ENCODE measurements at regions not wholly inside any gene's neighbourhood (a gene's known extent, or its start where the extent isn't known, plus 50 kb on each side); places are given as distances from the start of the nearest gene placed in this dataset.

- POLR2A ChIA-PET = no interaction called here
- CTCF ChIA-PET (ENCODE audit: low intra/inter-chr PET ratio) = no interaction called here
- TF ChIP-seq ZNF79 (CRISPR knock-in tag; IDR thresholded peaks at IDR 0.05; ENCODE audit: low read depth) (no peak), TEAD4 (IDR thresholded peaks at IDR 0.05; ENCODE audit: low read length) (no peak), TEAD4 (CRISPR knock-in tag; IDR thresholded peaks at IDR 0.05; ENCODE audit: borderline replicate concordance) (no peak), MYBL2 (IDR thresholded peaks at IDR 0.05; ENCODE audit: low read depth) (no peak), MYBL2 (CRISPR knock-in tag; IDR thresholded peaks at IDR 0.05; ENCODE audit: borderline replicate concordance) (no peak), IFI16 (CRISPR knock-in tag; IDR thresholded peaks at IDR 0.05) (no peak), MYC (IDR thresholded peaks at IDR 0.05; ENCODE audit: low read depth, low read length) (no peak), MYC (CRISPR knock-in tag; IDR thresholded peaks at IDR 0.05; ENCODE audit: borderline replicate concordance, low read depth) (no peak), ZNF408 (CRISPR knock-in tag; IDR thresholded peaks at IDR 0.05; ENCODE audit: low read depth) (no peak), TRIM25 (IDR thresholded peaks at IDR 0.05; ENCODE audit: borderline replicate concordance) (no peak), TAF9B (IDR thresholded peaks at IDR 0.05; ENCODE audit: partially characterized antibody) (no peak), ARNT (IDR thresholded peaks at IDR 0.05) (no peak), STAT5A (IDR thresholded peaks at IDR 0.05; ENCODE audit: borderline replicate concordance, low read length) (no peak), PHB (CRISPR knock-in tag; IDR thresholded peaks at IDR 0.05) (no peak), CSDE1 (IDR thresholded peaks at IDR 0.05) (no peak)
- TF ChIP-seq, protein P1, sequence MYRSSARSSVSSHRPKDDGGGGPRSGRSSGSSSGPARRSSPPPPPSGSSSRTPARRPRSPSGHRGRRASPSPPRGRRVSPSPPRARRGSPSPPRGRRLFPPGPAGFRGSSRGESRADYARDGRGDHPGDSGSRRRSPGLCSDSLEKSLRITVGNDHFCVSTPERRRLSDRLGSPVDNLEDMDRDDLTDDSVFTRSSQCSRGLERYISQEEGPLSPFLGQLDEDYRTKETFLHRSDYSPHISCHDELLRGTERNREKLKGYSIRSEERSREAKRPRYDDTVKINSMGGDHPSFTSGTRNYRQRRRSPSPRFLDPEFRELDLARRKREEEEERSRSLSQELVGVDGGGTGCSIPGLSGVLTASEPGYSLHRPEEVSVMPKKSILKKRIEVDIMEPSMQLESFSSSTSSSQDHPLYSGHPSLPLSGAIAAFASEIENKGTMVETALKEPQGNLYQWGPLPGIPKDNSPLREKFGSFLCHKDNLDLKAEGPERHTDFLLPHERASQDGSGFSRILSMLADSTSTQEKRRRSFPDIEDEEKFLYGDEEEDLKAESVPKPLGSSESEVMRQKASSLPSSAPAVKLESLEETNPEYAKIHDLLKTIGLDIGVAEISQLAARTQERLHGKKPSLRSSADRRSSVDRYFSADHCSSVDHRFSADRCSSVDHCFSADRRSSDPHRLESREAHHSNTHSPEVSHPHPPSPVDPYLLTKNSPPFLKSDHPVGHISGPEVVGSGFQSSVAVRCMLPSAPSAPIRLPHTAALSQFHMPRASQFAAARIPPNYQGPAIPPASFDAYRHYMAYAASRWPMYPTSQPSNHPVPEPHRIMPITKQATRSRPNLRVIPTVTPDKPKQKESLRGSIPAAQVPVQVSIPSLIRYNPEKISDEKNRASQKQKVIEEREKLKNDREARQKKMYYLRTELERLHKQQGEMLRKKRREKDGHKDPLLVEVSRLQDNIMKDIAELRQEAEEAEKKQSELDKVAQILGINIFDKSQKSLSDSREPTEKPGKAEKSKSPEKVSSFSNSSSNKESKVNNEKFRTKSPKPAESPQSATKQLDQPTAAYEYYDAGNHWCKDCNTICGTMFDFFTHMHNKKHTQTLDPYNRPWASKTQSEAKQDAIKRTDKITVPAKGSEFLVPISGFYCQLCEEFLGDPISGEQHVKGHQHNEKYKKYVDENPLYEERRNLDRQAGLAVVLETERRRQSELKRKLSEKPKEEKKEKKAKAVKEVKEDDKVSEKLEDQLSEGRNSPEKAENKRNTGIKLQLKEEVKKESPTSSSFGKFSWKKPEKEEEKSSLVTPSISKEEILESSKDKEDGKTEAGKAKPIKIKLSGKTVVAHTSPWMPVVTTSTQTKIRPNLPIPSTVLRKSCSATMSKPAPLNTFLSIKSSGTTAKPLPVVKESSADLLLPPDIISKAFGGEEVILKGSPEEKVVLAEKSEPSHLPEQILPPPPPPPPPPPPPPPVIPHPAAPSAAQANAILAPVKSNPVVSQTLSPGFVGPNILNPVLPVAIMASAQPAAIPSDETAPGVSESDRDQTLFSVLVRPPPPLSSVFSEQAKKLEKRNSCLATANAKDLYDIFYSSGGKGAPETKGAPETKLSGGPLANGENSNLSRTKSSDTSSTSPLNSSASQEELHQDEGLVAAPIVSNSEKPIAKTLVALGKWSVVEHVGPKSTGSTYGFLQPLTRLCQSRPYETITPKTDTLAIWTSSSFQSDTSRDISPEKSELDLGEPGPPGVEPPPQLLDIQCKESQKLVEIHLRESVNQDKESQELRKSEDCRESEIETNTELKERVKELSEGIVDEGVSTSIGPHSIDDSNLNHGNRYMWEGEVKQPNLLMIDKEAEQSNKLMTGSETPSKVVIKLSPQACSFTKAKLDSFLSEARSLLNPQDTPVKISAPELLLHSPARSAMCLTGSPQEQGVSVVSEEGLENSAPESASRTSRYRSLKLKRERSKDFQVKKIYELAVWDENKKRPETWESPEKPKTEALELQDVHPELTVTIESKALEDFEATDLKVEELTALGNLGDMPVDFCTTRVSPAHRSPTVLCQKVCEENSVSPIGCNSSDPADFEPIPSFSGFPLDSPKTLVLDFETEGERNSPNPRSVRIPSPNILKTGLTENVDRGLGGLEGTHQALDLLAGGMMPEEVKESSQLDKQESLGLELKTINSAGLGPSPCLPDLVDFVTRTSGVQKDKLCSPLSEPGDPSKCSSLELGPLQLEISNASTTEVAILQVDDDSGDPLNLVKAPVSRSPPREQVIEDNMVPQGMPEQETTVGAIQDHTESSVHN (IDR thresholded peaks at IDR 0.05; ENCODE audit: borderline replicate concordance in 1 of 2, low read depth in 1 of 2) = no peak
These were observed 54.9 kb upstream of the FYN start for GRCh38 chr6:111928139-111928538.

More at GRCh38 chr6:111928139-111928538, 54.9 kb upstream of the FYN start:
- Histone ChIP-seq H3K4me3 (no peak overlapping the region), H3K9ac (ENCODE audit: insufficient read depth in 1 of 2, low read depth in 2 of 2, low read length in 2 of 2) (no peak overlapping the region), H2AFZ (ENCODE audit: low read depth, low read length) (no peak overlapping the region), H3K4me1 (replicated peaks in 1 of 2; ENCODE audit: control insufficient read depth in 2 of 2, insufficient read depth in 2 of 2, low read length in 2 of 2) (no peaks in the 10 kb centered on the region; a peak in 1 of 5 replicates), H3K27ac (ENCODE audit: extremely low read depth, low read depth, low read length) (no peak overlapping the region), H3K27me3 (ENCODE audit: control insufficient read depth in 2 of 2, insufficient read depth in 2 of 2, low read length in 2 of 2) (peaks cover 0 to 4% of the 10 kb centered on the region in 2 experiments; a peak in 1 of 5 replicates), H3K4me2 (ENCODE audit: insufficient read depth, low read length) (no peak overlapping the region), H3K9me1 (ENCODE audit: control insufficient read depth, insufficient read depth, low read length) (no peaks in the 10 kb centered on the region), H3K36me3 (ENCODE audit: control insufficient read depth, insufficient read depth, low read length) (no peaks in the 10 kb centered on the region), H4K20me1 (replicated peaks; ENCODE audit: control insufficient read depth, insufficient read depth, low read length) (no peaks in the 10 kb centered on the region), H3K9me3 (replicated peaks; ENCODE audit: control insufficient read depth, insufficient read depth, low read depth, low read length) (no peaks in the 10 kb centered on the region), H3K79me2 (ENCODE audit: control insufficient read depth, insufficient read depth, low read length) (no peaks in the 10 kb centered on the region)
- intact Hi-C loops (cut with micrococcal nuclease) = no loop called here
- FAIRE-seq (no peak), DNase-seq (ENCODE audit: extremely low read depth in 1 of 4, low spot score in 3 of 4) (no peak), ATAC-seq (no peak)
- BruUV-seq (replicated peaks) = no TSS peak
- in situ Hi-C loops (cut with MboI) = no loop called here
- 0% methylated on average over 1 of the region's 1 CpG for WGBS (ENCODE audit: insufficient coverage, low coverage, missing lambda C conversion rate)

All from K562 (cell line).